Retina (tissue), 1 donor: ENCODE measurements at regions not wholly inside any gene's neighbourhood (a gene's known extent, or its start where the extent isn't known, plus 50 kb on each side); places are given as distances from the start of the nearest gene placed in this dataset.
"Not testable (repeated sequence)": the region's sequence is repeated elsewhere in the genome, so short reads cannot be mapped to it uniquely, and the experiment has no call there.

ENCODE experiments used
- DNase-seq: peaks from one replicate; pipeline ENCODE4 v3.0.0-alpha.2; 2016

- no peak for DNase-seq
These were observed 443.7 kb upstream of the GRM3 start for GRCh38 chr7:86199881-86200614.

DNA sequence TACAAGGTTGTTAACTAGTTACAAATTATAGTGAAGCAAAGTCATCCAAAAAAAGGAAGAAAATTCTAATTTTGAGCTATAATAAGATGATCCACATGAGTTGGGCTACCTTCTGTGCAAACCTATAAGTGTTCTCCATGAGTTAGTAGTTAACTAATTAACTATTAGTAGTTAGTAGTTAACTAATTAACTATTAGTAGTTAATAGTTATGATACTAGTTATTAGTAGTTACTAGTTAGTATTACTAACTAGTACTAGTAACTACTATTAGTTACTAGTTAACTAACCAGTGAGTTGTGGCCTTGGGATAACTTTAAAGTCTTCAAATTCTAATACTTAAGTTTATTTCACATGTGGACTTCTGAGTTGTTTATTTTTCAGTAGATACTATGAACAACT is 453.4 kb upstream of the GRM3 start:
- DNase-seq: no peak

DNA sequence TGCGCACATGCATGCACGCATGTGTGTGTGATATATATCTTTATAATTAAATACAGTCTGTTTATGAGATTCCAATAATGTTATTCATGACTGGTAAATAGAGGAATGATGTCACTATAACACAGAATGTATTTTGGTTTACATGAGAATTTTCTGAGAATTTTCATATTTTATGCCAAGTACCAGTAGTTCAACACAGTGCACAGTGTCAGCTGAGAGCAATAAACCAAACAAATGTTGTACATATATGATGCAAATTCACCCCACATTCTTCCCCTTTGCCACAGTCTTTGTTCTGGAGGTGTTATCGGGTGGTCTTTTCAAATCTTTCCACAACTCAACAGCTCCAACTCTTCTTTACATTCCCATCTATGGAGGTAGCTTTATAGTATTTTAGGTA is 462.2 kb upstream of the GRM3 start:
- DNase-seq: no peak

DNA sequence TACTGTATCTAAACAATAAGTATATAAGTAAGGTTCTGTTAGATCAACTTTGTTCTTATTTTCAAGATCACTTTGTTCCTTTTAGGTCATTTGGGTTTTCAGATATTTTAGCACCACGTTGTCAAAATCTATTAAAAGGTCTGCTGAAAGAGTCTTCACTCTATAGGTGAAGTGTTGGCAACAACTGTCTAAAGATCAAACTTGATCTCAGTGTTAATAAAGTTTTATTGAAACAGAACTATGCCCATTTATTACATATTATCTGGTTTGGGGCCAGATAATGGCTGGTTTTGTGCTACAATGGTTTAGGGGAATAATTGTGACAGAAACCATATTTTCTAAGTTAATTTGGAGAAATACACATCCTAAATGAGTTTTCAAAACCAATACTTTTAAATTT is 478.9 kb upstream of the GRM3 start:
- no peak for DNase-seq

DNA sequence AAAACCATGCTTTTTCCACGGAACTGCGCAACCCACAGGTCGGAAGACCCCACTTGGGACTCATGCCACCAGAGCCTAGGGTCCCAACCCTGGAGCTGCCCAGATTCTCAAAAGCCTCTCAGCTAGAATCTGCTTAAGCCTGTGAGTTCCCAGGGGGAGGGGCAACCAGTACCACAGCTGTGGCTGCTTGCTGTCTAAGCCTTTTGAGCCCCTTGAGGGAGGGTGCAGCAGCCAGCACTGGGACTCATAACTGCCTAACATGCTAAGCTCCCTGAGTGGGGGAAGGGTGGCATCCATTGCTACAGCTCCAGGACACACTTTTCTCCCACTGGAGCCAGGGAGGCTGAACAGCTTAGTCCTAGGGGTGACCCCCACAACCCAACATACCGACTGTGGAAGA is 485.6 kb upstream of the GRM3 start:
- no peak for DNase-seq

DNA sequence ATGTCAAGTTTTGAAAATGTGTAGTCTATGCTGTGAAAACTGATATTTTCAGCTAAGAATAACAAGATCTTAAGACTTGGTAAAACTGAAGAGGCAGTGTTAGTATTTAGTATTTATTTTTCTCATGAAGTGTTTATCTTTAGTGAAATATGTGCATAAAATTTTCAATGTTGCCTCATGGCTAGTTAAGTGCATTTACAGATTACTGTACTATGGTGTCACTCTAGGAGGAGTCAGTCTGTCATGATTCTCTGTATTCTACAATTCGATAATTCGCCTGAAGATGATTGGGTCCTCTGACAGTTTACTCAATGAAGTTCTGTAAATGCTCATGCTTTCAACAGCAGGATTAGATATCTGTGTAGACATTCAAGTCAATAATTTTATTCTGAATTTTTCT is 488.1 kb upstream of the GRM3 start:
- DNase-seq: no peak

DNA sequence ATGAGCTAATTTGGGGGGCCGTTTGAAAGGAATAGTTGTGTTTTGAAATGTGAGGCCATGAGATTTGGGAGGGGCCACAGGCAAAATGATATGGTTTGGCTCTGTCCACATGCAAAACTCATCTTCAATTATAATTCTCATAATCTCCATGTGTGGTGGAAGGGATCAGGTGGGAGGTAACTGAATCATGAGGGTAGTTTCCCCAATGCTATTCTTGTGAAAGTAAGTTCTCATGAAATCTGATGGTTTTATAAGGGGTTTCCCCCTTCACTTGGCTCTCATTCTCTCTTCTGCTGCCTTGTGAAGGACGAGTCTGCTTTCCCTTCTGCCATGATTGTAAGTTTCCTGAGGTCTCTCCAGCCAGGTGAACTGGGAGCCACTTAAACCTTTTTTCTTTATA is 490.8 kb upstream of the GRM3 start:
- no peak for DNase-seq

DNA sequence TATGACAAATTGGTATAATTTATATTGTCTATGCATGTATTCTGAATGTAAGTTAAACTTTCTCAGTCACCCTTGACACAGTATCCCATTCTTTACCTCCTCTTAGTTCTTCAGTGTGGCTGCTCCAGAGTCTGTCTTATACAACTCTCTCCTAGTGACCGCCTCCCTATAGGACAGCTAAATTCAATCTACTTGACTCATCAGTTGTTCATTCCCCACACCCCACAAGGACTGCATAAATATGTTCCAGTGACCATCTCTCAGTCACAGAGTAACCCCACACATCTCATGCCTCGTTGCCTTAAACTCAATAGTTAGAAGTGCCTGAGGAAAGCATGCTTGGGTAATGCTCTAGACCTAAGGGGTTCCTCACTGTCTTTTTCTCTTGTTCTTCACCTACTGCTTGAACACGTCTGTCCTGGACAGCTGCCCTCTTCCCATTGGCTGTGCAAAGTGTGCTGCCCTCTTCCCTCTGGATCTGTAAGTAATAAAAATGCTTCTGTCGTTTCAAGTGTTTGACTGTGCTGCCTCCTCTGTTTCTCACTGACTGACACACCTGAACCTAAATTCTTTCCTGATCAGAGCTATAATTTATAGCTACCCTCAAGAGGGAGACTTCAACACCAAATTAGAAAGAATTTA is 494.6 kb upstream of the GRM3 start:
- no peak for DNase-seq

DNA sequence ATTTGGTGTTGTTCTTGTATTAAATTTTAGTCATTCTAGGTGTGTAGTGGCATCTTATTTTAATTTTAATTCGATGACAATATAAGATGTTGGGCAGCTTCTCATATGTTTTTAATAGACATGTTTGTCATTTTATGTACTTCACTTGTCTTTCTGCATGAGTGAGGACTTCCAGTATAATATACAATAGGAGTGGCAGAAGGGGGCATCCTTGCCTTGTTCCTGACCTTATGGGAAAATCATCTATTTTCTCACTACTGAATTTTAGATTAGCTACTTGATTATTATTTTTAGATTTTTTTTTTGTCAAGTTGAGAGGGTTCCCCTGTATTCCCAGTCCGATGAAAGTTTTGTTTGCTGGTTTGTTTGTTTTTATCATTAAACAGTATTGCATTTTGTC is 495.2 kb upstream of the GRM3 start:
- DNase-seq: no peak

GRCh38 chr7:86137343-86137742 is 506.4 kb upstream of the GRM3 start:
- no peak for DNase-seq

DNA sequence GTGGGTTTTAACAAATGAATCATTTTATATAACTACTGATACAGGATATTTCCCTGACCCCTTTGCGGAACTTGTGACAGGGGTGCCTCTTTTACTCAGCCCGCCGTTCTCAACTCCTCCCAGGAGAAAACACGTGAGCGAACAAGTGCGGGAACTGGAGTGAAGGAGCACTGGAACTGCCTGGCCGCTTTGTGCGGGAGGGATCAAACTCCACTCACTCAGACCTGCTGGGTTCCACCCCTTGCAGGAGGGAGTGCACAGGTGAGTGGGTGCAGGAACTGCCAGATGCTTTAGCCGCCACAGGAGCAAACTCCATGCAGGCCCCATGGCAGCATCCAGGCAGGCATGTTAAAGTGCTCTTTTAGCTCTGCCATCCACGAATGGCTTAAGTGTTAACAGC is 513.4 kb upstream of the GRM3 start:
- no peak for DNase-seq

DNA sequence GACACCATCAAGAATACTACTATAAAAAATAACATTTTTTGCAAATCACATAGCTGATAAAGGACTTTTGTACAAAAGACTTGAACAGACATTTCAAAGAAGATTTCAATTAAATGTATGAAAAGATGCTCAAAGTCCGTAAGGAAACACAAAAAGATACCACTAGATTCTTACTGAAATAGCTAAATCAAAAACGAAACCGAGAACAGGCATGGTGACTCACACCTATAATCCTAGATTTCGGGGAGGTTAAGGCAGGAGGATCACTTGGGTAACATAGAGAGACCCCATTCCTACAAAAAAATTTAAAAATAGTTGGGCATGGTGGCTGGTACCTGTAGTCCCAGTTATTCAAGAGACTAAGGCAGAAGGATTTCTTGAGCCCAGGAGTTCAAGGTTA is 520.2 kb upstream of the GRM3 start:
- DNase-seq: no peak

DNA sequence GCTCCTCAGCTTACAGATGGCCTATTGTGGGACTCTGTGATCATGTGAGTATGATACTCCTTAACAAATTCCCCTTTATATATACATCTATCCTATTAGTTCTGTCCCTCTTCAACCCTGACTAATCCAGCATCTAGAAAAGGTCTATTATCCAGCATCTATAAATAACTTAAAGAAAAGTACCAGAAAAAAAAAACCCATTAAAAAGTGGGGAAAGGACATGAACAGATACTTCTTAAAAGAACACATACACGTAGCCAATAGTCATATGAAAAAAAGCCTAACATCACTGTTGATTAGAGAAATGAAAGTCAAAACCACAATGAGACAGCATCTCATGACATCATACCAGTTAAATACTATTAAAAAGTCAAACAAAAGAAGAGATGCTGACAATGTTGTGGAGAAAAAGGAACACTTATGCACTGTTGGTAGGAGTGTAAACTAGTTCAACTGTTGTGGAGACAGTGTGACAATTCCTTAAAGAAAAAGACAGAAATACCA is 549.5 kb upstream of the GRM3 start:
- DNase-seq: no peak

- no peak for DNase-seq
These were observed 552.3 kb upstream of the GRM3 start for GRCh38 chr7:86091369-86091768.

- DNase-seq: no peak
These were observed 554.3 kb upstream of the GRM3 start for GRCh38 chr7:86089455-86089854.

DNA sequence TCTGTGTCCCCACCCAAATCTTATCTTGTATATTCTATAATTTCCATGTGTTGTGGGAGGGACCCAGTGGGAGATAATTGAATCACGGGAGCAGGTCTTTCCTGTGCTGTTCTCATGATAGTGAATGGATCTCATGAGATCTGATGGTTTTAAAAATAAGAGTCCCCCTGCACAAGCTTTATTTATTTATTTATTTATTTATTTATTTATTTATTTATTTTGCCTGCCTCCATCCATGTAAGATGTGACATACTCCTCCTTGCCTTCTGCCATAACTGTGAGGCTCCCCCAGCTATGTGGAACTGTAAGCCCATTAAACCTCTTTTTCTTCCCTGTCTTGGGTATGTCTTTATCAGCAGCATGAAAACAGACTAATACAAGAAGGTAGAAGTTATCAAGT is 579.1 kb upstream of the GRM3 start:
- DNase-seq: not testable (repeated sequence)

- DNase-seq: no peak
These were observed 585.1 kb upstream of the GRM3 start for GRCh38 chr7:86058649-86059048.

- no peak for DNase-seq
These were observed 592.8 kb upstream of the GRM3 start for GRCh38 chr7:86050918-86051317.

DNA sequence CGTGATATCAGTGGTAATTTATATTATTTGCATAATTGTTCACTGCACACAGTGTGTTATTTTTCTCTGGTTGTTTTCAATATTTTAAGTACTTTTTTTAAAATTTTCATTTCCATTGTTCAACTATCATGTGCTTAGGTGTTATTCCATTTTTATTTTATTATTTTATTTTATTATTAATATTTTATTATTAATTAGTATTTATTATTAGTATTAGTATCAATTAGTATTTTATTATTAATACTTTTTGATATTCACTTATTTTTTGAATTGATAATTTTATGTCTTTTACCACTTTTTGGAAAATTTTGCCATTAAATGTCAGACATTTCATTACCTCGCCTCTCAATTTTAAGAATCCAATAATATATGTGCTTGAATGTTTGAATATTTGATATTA is 593.8 kb upstream of the GRM3 start:
- DNase-seq: no peak

GRCh38 chr7:86045197-86045596 is 598.5 kb upstream of the GRM3 start:
- DNase-seq: not testable (repeated sequence)

DNA sequence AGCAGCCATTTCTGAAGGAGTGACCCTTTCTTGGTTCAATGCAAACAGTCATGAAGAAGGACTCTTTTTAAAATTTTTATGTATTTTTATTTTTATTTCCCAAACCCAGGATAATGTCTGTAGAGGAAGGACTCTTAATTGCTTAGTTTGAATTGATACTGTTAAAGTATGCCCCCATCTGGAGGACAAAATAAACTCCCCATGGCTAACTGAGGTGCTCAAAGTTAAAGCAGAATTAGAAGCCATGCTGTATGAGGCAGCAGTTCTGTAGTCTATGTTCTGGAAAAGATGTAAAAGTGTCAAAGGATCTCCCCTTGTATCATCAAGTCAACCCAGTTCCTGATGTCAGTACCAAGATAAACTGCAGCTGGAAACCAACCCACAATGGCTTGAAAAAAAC is 617.9 kb upstream of the GRM3 start:
- DNase-seq: no peak

GRCh38 chr7:86013662-86014061 is 630.0 kb upstream of the GRM3 start:
- DNase-seq: no peak

GRCh38 chr7:86012971-86013370 is 630.7 kb upstream of the GRM3 start:
- no peak for DNase-seq

DNA sequence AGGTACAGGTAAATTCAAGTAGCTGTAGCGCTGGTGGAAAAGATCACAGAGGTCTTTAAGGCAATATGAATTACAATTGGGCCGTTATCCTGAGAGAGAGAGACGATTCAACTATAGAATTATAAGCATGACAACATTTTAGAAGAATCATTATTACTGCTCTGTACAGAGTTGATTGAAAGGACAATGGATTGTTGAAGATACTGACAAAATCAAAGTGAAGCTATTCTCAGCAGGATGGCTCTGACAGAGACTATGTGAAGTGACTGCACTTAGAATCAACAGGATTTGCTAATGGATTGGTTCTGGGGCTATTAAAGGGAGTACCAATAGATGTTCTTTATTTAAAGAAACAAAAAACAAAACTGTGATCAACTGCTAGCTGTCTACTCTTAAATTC is 634.8 kb upstream of the GRM3 start:
- no peak for DNase-seq

DNA sequence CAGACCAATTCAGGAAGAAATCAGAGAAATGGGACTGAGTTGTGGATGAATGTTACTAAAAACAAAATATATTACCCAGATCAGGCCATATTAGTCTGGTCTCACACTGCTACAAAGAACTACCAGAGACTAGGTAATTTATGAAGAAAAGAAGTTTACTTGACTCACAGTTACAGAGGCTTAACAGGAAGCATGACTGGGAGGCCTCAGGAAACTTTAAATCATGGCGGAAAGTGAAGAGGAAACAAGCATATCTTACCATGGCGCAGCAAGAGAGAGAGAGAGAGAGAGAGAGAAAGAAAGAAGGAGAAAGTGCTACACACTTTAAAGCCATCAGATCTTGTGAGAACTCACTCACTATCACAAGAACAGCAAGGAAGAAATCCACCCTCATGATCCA is 636.8 kb upstream of the GRM3 start:
- no peak for DNase-seq
